ENCODE measurements at regions not wholly inside any gene's neighbourhood (a gene's known extent, or its start where the extent isn't known, plus 50 kb on each side); places are given as distances from the start of the nearest gene placed in this dataset.

GRCh38 chr4:17203797-17204196 is 305.4 kb upstream of the LDB2 start:
- DNase-seq (no peak), ATAC-seq (no peak)
- Histone ChIP-seq H3K36me3 (ENCODE audit: insufficient read depth in 1 of 2, low read depth in 1 of 2) (no peaks in the 10 kb centered on the region), H3K27ac (no peak overlapping the region), H3K4me1 (no peaks in the 10 kb centered on the region), H3K27me3 (ENCODE audit: insufficient read depth in 3 of 3, low read length in 2 of 3) (peaks cover 0 to 3% (median 0%) of the 10 kb centered on the region in 3 donors), H3K4me3 (no peak overlapping the region), H3K9me3 (no peaks in the 10 kb centered on the region)
- no peak for TF ChIP-seq CTCF (IDR thresholded peaks at IDR 0.05)
- 39 to 56% (median 44%) methylated on average over 2 of the region's 2 CpGs for WGBS, 3 donors
- intact Hi-C loops (cut with DNase I), result no loop called here

GRCh38 chr4:17197070-17197469 is 298.6 kb upstream of the LDB2 start:
- DNase-seq (no peak), ATAC-seq (no peak)
- no peak overlapping the region for H3K4me3 ChIP-seq
- no peak overlapping the region for H3K27ac ChIP-seq
- no peaks in the 10 kb centered on the region for H3K27me3 ChIP-seq (ENCODE audit: insufficient read depth in 3 of 3, low read length in 2 of 3)
- intact Hi-C loops (cut with DNase I), result no loop called here
- no peaks in the 10 kb centered on the region for H3K4me1 ChIP-seq
- H3K36me3 ChIP-seq (ENCODE audit: insufficient read depth in 1 of 2, low read depth in 1 of 2), result no peaks in the 10 kb centered on the region
- WGBS, 3 donors, result 30 to 58% (median 31%) methylated on average over 4 of the region's 4 CpGs
- no peaks in the 10 kb centered on the region for H3K9me3 ChIP-seq
- no peak for TF ChIP-seq CTCF (IDR thresholded peaks at IDR 0.05)

GRCh38 chr4:17195461-17196275 is 297.2 kb upstream of the LDB2 start:
- no peak overlapping the region for H3K4me3 ChIP-seq
- ATAC-seq (no peak), DNase-seq (no peak)
- no peak overlapping the region for H3K27ac ChIP-seq
- H3K9me3 ChIP-seq, result no peaks in the 10 kb centered on the region
- 64 to 89% (median 83%) methylated on average over 4 of the region's 4 CpGs for WGBS, 3 donors
- no peaks in the 10 kb centered on the region for H3K27me3 ChIP-seq (ENCODE audit: insufficient read depth in 3 of 3, low read length in 2 of 3)
- H3K4me1 ChIP-seq, result no peaks in the 10 kb centered on the region
- intact Hi-C loops (cut with DNase I), result no loop called here
- no peak for TF ChIP-seq CTCF (IDR thresholded peaks at IDR 0.05)
- H3K36me3 ChIP-seq (ENCODE audit: insufficient read depth in 1 of 2, low read depth in 1 of 2), result no peaks in the 10 kb centered on the region

GRCh38 chr4:17194586-17194985 is 296.1 kb upstream of the LDB2 start:
- Histone ChIP-seq H3K27ac (no peak overlapping the region), H3K36me3 (ENCODE audit: insufficient read depth in 1 of 2, low read depth in 1 of 2) (no peaks in the 10 kb centered on the region), H3K9me3 (no peaks in the 10 kb centered on the region), H3K27me3 (ENCODE audit: insufficient read depth in 3 of 3, low read length in 2 of 3) (no peaks in the 10 kb centered on the region), H3K4me1 (no peaks in the 10 kb centered on the region), H3K4me3 (no peak overlapping the region)
- 34 to 62% (median 45%) methylated on average over 2 of the region's 2 CpGs for WGBS, 3 donors
- intact Hi-C loops (cut with DNase I), result no loop called here
- ATAC-seq, result no peak
- no peak for DNase-seq
- no peak for TF ChIP-seq CTCF (IDR thresholded peaks at IDR 0.05)

- Histone ChIP-seq H3K27ac (no peak overlapping the region), H3K4me3 (no peak overlapping the region), H3K36me3 (ENCODE audit: insufficient read depth in 1 of 2, low read depth in 1 of 2) (no peaks in the 10 kb centered on the region), H3K4me1 (no peaks in the 10 kb centered on the region), H3K9me3 (no peaks in the 10 kb centered on the region), H3K27me3 (ENCODE audit: insufficient read depth in 3 of 3, low read length in 2 of 3) (no peaks in the 10 kb centered on the region)
- DNase-seq, result no peak
- ATAC-seq, result no peak
- no peak for TF ChIP-seq CTCF (IDR thresholded peaks at IDR 0.05)
- intact Hi-C loops (cut with DNase I), result no loop called here
- WGBS, 3 donors, result 28 to 35% (median 34%) methylated on average over 3 of the region's 3 CpGs
These were observed 291.3 kb upstream of the LDB2 start for GRCh38 chr4:17189759-17190158.
